ENCODE measurements at regions not wholly inside any gene's neighbourhood (a gene's known extent, or its start where the extent isn't known, plus 50 kb on each side); places are given as distances from the start of the nearest gene placed in this dataset.

- TF ChIP-seq CTCF (IDR thresholded peaks at IDR 0.05) (no peak), POLR2A (IDR thresholded peaks at IDR 0.05) (no peak)
Measured at GRCh38 chr17:73870068-73870467, 225.8 kb upstream of the SDK2 start.

All from testis (tissue), 2 donors.